HS-5 (cell line): ENCODE measurements at regions not wholly inside any gene's neighbourhood (a gene's known extent, or its start where the extent isn't known, plus 50 kb on each side); places are given as distances from the start of the nearest gene placed in this dataset.

Experiments
- DNase-seq: peaks from one replicate; pipeline ENCODE4 v3.0.0-alpha.2; 2012; ENCODE audit warnings: low read depth

DNA sequence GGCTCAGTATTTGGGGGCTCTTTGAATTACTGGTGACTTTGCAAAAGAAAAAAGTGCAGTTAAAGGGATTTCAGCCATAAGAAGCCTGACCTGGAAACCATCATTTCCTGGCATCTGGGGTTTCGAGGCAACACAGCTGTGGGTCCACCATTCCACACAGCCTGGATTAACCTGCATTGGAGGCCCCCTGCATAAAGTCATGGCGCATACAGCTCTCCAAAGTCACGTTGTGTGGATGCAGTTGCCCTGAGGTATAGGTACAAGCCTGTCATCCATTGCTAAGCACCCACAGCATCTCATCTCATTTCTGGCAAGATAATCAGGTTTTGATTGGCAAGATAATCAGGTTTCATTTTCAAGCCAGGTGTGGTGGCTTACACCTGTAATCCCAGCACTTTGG lies 54.5 kb upstream of the TAGAP start:
- DNase-seq = no peak

DNA sequence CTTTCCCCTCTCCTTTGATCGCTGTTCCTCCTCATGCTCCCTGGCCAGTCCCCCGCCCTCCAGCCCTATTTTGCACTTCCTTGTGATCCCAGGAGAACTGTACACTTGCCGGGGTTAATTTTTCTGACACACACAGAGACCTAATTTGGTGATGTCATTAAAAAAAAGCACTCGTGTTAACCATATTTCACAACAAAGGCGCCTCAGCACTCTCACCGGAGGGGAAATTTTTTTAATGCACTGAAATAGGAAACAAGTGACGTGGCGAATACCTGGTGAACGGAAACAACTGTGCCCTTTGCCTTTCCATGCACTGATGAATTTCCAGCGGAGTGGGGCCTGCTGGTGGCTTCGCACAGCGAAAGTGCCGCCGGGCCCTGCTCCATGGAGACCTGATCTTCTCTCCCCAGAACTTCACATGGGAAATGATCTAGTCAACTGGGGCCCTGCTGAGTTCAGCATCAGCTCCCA lies 53.9 kb upstream of the TAGAP start:
- no peak for DNase-seq

DNA sequence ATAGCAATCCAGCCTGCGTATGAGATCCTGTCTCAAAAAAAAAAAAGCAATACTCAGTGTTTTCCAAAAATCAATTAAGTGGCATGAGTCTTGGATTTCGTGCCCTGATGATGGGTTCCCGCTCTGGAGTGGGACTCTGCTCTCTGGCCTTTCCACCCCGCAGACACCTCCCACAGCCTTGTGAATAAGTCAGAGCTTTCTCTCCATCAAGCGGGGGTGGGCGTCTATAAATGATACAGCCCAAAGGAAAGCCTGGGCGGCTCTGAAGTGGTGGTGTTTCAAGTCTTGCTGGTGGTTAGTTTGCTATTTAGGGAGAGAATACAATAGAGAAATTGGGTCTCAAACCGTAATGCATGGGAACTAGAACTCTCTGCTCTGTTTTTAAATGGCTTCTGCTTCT lies 52.5 kb upstream of the TAGAP start:
- DNase-seq = no peak

DNA sequence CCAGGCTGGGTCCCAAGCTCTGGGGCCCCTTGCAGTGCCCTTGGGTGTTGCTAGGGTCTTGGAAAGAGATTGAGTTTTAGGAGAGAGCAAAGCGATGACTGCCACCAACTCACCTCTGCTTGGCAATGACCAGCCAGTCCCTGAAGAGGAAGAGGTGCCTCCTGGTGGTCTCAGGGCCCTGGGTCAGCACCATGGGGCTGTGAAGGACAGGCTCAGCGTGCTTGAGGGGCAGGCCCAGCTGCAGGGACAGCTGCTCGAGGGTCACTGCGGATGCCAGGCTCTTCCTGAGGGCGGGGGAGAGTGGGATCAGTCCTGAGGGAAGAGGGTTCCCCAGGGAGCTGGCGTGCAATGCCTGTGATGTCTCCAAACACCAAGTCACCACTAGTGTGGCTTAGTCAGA lies 50.8 kb upstream of the TAGAP start:
- DNase-seq = no peak

DNA sequence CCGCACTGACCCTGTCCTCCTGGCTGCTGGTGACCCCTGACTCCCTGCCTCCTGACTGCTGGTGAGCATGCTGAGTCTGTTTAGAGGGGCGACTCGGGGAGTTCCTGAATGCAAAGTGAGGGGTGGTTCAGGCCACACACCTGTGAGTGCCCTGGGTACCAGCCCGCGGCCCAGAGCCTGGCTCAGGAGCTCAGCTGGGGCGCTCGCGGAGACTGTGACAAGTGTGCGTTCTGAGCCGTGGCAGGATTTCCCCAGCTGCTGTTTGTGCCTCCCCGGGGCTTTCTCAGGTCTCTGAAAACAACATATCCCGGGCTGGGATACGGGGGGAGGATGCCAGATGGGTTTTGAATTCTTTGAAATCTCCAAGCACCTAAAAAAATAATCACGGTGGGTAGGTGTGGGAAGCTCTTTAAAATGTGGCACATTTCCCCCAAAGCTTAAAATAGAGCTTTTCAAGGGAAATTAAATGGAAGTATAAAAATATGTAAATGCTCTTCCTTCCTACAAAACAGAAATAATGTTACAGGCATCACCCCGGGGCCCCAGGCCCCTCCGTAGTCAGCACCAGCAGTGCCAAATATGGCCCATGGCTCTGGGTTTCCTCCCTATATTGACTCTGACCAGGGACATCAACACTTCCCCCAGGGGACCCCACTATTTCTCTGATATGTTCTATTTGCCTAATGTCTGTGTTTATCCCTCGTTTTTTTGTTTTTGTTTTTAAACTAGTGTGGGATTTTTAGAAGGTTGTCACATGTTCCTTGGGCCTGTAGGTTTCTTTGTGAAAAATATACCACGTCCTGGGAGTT lies 49.9 kb upstream of the TAGAP start:
- DNase-seq = no peak
